ENCODE measurements at regions not wholly inside any gene's neighbourhood (a gene's known extent, or its start where the extent isn't known, plus 50 kb on each side); places are given as distances from the start of the nearest gene placed in this dataset.

GRCh38 chr9:16268067-16268881 is 602.2 kb downstream of the BNC2 start:
- Histone ChIP-seq H3K4me2 (ENCODE audit: insufficient read depth, low read length) (no peak overlapping the region), H3K4me3 (no peak overlapping the region), H3K9ac (ENCODE audit: insufficient read depth in 1 of 2, low read depth in 2 of 2, low read length in 2 of 2) (no peak overlapping the region), H4K20me1 (replicated peaks; ENCODE audit: control insufficient read depth, insufficient read depth, low read length) (no peaks in the 10 kb centered on the region), H3K36me3 (ENCODE audit: control insufficient read depth, insufficient read depth, low read length) (no peaks in the 10 kb centered on the region), H3K79me2 (ENCODE audit: control insufficient read depth, insufficient read depth, low read length) (no peaks in the 10 kb centered on the region), H3K9me1 (ENCODE audit: control insufficient read depth, insufficient read depth, low read length) (no peaks in the 10 kb centered on the region), H3K27ac (ENCODE audit: extremely low read depth, low read depth, low read length) (no peak overlapping the region), H3K4me1 (replicated peaks in 1 of 2; ENCODE audit: control insufficient read depth in 2 of 2, insufficient read depth in 2 of 2, low read length in 2 of 2) (no peaks in the 10 kb centered on the region), H3K27me3 (ENCODE audit: control insufficient read depth in 2 of 2, insufficient read depth in 2 of 2, low read length in 2 of 2) (no peaks in the 10 kb centered on the region), H3K9me3 (replicated peaks; ENCODE audit: control insufficient read depth, insufficient read depth, low read depth, low read length) (no peaks in the 10 kb centered on the region), H2AFZ (ENCODE audit: low read depth, low read length) (no peak overlapping the region)
- in situ Hi-C loops (cut with MboI) (no loop called here), intact Hi-C loops (cut with micrococcal nuclease) (no loop called here)
- no peak for DNase-seq (ENCODE audit: extremely low read depth in 1 of 4, low spot score in 3 of 4)
- CTCF ChIA-PET (ENCODE audit: low intra/inter-chr PET ratio), result no interaction called here
- under 1% methylated on average over 15 of the region's 15 CpGs for WGBS (ENCODE audit: insufficient coverage, low coverage, missing lambda C conversion rate)
- no peak for FAIRE-seq
- ATAC-seq, result no peak
- BruUV-seq (replicated peaks), result no TSS peak
- POLR2A ChIA-PET, result interaction anchor here (0.8 kb wide), 1 partner anchor 498 kb away, joined by 3 read pairs; no protein-coding TSS in a partner anchor
- TF ChIP-seq, protein P1, sequence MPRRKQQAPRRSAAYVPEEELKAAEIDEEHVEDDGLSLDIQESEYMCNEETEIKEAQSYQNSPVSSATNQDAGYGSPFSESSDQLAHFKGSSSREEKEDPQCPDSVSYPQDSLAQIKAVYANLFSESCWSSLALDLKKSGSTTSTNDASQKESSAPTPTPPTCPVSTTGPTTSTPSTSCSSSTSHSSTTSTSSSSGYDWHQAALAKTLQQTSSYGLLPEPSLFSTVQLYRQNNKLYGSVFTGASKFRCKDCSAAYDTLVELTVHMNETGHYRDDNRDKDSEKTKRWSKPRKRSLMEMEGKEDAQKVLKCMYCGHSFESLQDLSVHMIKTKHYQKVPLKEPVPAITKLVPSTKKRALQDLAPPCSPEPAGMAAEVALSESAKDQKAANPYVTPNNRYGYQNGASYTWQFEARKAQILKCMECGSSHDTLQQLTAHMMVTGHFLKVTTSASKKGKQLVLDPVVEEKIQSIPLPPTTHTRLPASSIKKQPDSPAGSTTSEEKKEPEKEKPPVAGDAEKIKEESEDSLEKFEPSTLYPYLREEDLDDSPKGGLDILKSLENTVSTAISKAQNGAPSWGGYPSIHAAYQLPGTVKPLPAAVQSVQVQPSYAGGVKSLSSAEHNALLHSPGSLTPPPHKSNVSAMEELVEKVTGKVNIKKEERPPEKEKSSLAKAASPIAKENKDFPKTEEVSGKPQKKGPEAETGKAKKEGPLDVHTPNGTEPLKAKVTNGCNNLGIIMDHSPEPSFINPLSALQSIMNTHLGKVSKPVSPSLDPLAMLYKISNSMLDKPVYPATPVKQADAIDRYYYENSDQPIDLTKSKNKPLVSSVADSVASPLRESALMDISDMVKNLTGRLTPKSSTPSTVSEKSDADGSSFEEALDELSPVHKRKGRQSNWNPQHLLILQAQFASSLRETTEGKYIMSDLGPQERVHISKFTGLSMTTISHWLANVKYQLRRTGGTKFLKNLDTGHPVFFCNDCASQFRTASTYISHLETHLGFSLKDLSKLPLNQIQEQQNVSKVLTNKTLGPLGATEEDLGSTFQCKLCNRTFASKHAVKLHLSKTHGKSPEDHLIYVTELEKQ (CRISPR knock-in tag; IDR thresholded peaks at IDR 0.05), result no peak
- TF ChIP-seq, protein P2, sequence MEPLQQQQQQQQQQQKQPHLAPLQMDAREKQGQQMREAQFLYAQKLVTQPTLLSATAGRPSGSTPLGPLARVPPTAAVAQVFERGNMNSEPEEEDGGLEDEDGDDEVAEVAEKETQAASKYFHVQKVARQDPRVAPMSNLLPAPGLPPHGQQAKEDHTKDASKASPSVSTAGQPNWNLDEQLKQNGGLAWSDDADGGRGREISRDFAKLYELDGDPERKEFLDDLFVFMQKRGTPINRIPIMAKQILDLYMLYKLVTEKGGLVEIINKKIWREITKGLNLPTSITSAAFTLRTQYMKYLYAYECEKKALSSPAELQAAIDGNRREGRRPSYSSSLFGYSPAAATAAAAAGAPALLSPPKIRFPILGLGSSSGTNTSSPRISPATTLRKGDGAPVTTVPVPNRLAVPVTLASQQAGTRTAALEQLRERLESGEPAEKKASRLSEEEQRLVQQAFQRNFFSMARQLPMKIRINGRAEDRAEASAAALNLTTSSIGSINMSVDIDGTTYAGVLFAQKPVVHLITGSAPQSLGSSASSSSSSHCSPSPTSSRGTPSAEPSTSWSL (CRISPR knock-in tag; IDR thresholded peaks at IDR 0.05; ENCODE audit: borderline replicate concordance), result no peak
- TF ChIP-seq STAT5A (IDR thresholded peaks at IDR 0.05; ENCODE audit: borderline replicate concordance, low read length) (no peak), ZEB2 (IDR thresholded peaks at IDR 0.05) (no peak), PREB (CRISPR knock-in tag; IDR thresholded peaks at IDR 0.05) (no peak), LCOR (CRISPR knock-in tag; IDR thresholded peaks at IDR 0.05) (no peak), ZNF175 (CRISPR knock-in tag; IDR thresholded peaks at IDR 0.05; ENCODE audit: low read depth) (no peak), KLF6 (CRISPR knock-in tag; IDR thresholded peaks at IDR 0.05; ENCODE audit: borderline replicate concordance) (no peak), TBL1XR1 (IDR thresholded peaks at IDR 0.05; ENCODE audit: low read length in 2 of 2) (no peak), CBX1 (IDR thresholded peaks at IDR 0.05; ENCODE audit: low read depth) (no peak), NEUROD1 (IDR thresholded peaks at IDR 0.05; ENCODE audit: borderline replicate concordance, low read depth, low read length, partially characterized antibody) (no peak), MEIS2 (IDR thresholded peaks at IDR 0.05; ENCODE audit: partially characterized antibody) (no peak)

All from K562 (cell line).